Psoas muscle (tissue), 7 donors: ENCODE measurements at regions not wholly inside any gene's neighbourhood (a gene's known extent, or its start where the extent isn't known, plus 50 kb on each side); places are given as distances from the start of the nearest gene placed in this dataset.

Experiments
- ATAC-seq, 4 donors: fragments of 200-7000 bp; cut with Tn5 transposase; one replicate each; pipeline ENCODE4 v1.9.1; 2020; ENCODE audit warnings: moderate library complexity in 3 of 4, mild to moderate bottlenecking in 2 of 4
- DNase-seq, 2 donors: peaks; one replicate each; pipeline ENCODE4 v3.0.0-alpha.2; 2020
- H3K27ac ChIP-seq: fragments of 200-600 bp; one replicate; pipeline ENCODE4 v1.8.0; 2022
- H3K27me3 ChIP-seq, 3 donors: fragments of 200-600 bp in 1 of 3; one replicate each; pipeline versions ENCODE4 v1.6.1 to v1.8.0; 2013 to 2022; ENCODE audit warnings: low read length in 2 of 3, mild to moderate bottlenecking in 2 of 3, moderate library complexity in 1 of 3; ENCODE audit not compliant: insufficient read depth in 3 of 3
- H3K36me3 ChIP-seq, 2 donors: fragments of 200-600 bp in 1 of 2; one replicate each; pipeline versions ENCODE4 v1.6.1 to v1.8.0; 2013 to 2022; ENCODE audit warnings: low read depth in 1 of 2, mild to moderate bottlenecking in 1 of 2, moderate library complexity in 1 of 2; ENCODE audit not compliant: insufficient read depth in 1 of 2
- H3K4me1 ChIP-seq: fragments of 200-600 bp; one replicate; pipeline ENCODE4 v1.8.0; 2022
- H3K4me3 ChIP-seq: fragments of 200-600 bp; one replicate; pipeline ENCODE4 v1.8.0; 2022; ENCODE audit warnings: mild to moderate bottlenecking
- H3K9me3 ChIP-seq: fragments of 200-600 bp; one replicate; pipeline ENCODE4 v1.8.0; 2022
- WGBS, 3 donors: extraction: QIAGEN DNeasy Blood & Tissue Kit; methylation state at CpG; one replicate each; pipeline versions ENCODE4 v1.1.6 to v1.1.7; 2013; 5-methylcytosine and 5-hydroxymethylcytosine counted together
- intact Hi-C, 2 donors: fragments of 100-400 bp; cut with DNase I; formaldehyde crosslinking; loops; one replicate each; pipeline versions ENCODE4 v1.11.0 to v1.14.2; 2022
- TF ChIP-seq, protein P1 (sequence below): fragments of 200-600 bp; IDR thresholded peaks from one replicate; pipeline ENCODE4 v1.8.0; 2022; ENCODE audit warnings: antibody characterized with exemption
- donor health status: healthy with polysubstance abuse.
- donor health status: DM: no; HTN: no; CAD: no; lungs with moderate emphysema.
- donor health status: Bipolar disorder and iron deficiency.
- donor health status: healthy.
- donor health status: DM: yes; HTN: yes; CAD: no.
- donor health status: DM: no; HTN: no; CAD: no.
- donor health status: DM: yes; HTN: yes; CAD: no.

DNA sequence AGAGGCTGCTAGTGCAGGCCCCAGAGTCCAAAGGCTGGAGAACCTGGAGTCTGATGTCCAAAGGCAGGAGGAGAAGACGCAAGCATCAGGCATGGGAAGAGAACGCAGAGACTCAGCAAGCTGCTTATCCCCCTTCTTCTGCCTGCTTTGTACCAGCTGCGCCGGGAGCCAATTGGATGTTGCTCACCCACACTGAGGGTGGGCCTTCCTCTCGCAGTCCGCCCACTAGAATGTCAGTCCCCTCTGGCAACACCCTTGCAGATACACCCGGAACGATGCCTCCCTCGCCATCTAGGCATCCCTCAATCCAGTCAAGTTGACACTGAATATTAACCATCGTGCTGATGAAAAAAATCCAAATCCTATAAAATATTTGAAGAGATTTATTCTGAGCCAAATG, 141.6 kb downstream of the TWIST2 start:
- TF ChIP-seq, protein P1, sequence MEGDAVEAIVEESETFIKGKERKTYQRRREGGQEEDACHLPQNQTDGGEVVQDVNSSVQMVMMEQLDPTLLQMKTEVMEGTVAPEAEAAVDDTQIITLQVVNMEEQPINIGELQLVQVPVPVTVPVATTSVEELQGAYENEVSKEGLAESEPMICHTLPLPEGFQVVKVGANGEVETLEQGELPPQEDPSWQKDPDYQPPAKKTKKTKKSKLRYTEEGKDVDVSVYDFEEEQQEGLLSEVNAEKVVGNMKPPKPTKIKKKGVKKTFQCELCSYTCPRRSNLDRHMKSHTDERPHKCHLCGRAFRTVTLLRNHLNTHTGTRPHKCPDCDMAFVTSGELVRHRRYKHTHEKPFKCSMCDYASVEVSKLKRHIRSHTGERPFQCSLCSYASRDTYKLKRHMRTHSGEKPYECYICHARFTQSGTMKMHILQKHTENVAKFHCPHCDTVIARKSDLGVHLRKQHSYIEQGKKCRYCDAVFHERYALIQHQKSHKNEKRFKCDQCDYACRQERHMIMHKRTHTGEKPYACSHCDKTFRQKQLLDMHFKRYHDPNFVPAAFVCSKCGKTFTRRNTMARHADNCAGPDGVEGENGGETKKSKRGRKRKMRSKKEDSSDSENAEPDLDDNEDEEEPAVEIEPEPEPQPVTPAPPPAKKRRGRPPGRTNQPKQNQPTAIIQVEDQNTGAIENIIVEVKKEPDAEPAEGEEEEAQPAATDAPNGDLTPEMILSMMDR: no peak
- H3K36me3 ChIP-seq: no peaks in the 10 kb centered on the region
- intact Hi-C loops: no loop called here
- H3K4me1 ChIP-seq: no peaks in the 10 kb centered on the region
- H3K9me3 ChIP-seq: peaks cover 4% of the 10 kb centered on the region
- ATAC-seq: no peak
- WGBS, 3 donors: 85 to 88% (median 86%) methylated on average over 10 of the region's 10 CpGs
- DNase-seq: no peak
- H3K27ac ChIP-seq: no peak overlapping the region
- no peak overlapping the region for H3K4me3 ChIP-seq
- peaks cover 0 to 19% (median 10%) of the 10 kb centered on the region in 3 donors for H3K27me3 ChIP-seq

DNA sequence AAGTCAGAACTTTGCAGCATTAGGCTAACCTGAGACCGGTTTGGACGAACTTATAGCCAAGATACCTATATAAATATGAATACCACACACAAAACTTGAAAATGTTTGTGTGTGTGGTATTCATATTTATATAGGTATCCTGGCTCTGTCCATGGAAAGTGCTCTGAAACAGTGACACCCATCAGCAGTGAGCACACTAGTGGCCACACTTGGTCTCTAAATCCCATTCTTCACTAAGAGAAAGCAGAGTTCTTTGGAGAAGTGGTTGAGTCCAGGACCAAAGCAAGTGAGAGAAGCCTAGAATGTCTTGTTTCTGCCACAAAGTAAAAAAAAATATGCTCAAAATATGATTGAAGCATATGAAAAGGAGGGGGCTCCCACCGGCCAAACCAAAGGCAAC, 146.5 kb downstream of the TWIST2 start:
- DNase-seq (no peak), ATAC-seq (no peak)
- TF ChIP-seq, protein P1: no peak
- intact Hi-C loops: no loop called here
- Histone ChIP-seq H3K27me3 (peaks cover 0 to 3% (median 3%) of the 10 kb centered on the region in 3 donors), H3K4me3 (no peak overlapping the region), H3K36me3 (no peaks in the 10 kb centered on the region), H3K27ac (no peak overlapping the region), H3K4me1 (no peaks in the 10 kb centered on the region), H3K9me3 (peaks cover 16% of the 10 kb centered on the region)
- WGBS, 3 donors: 95 to 98% (median 97%) methylated on average over 3 of the region's 3 CpGs

DNA sequence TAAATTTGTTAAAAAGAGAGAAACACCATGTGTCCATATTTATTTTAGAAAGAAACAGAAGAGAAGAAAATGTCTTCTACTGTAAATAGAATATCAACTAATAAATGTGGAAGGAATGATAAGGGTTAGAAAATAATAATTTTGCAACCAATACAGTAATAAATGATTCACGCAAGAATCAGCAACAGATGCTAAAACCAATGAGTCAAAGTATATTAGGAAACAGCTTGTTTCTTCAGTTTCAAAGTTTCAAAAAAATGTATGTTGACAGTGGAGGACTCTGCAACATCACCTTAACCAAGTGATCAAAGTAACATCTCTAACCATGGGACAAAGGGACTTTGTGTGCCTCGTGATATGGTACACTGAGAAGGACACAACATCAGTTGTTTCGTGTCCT, 147.0 kb downstream of the TWIST2 start:
- Histone ChIP-seq H3K4me1 (no peaks in the 10 kb centered on the region), H3K36me3 (no peaks in the 10 kb centered on the region), H3K27me3 (peaks cover 0 to 3% (median 3%) of the 10 kb centered on the region in 3 donors), H3K4me3 (no peak overlapping the region), H3K27ac (no peak overlapping the region), H3K9me3 (peaks cover 16% of the 10 kb centered on the region)
- intact Hi-C loops: no loop called here
- ATAC-seq: no peak
- TF ChIP-seq, protein P1: no peak
- 76 to 84% (median 79%) methylated on average over 3 of the region's 3 CpGs for WGBS, 3 donors
- no peak for DNase-seq

DNA sequence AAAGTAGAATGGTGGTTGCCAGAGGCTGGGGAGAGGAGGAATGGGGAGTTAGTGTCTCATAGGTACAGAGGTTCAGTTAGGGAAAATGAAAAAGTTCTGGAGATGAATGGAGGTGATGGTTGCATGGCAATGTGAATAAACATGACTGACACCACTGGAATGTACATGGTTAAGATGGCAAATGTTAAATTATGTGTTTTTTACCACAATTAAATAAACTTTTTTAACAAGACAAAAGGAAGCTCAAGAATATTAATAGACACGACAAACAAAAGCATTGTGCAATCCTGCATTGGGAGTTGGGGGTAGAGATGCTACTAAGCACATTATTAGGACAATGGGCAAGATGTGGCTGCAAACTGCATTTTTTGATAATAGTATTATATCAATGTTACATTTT, 147.7 kb downstream of the TWIST2 start:
- WGBS, 3 donors: 79 to 92% (median 89%) methylated on average over 1 of the region's 1 CpG
- Histone ChIP-seq H3K27ac (no peak overlapping the region), H3K4me1 (no peaks in the 10 kb centered on the region), H3K4me3 (no peak overlapping the region), H3K36me3 (no peaks in the 10 kb centered on the region), H3K27me3 (peaks cover 0 to 3% (median 3%) of the 10 kb centered on the region in 3 donors), H3K9me3 (peaks cover 16% of the 10 kb centered on the region)
- ATAC-seq: no peak
- TF ChIP-seq, protein P1: no peak
- no peak for DNase-seq
- intact Hi-C loops: no loop called here
